ENCODE measurements at regions not wholly inside any gene's neighbourhood (a gene's known extent, or its start where the extent isn't known, plus 50 kb on each side); places are given as distances from the start of the nearest gene placed in this dataset.

DNA sequence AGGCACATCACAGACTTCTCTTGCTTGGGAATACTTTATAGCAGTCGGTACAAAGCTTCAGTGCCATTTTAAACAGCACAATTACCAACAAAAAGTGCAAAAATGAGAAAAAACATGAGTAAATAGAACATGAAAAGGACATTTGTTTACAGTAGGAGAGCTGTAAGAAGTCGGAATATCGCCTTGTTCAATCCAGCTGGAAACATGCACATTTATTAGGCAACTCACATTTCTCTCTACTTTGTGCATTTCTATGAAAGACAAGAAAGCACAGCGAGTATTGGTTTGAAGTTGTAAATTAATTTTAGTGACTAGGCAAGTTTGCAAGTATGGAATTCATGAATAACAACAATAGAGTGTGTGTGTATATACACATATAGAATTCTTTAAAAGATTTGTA lies 484.7 kb downstream of the DACH1 start:
- intact Hi-C loops (cut with micrococcal nuclease), result no loop called here

DNA sequence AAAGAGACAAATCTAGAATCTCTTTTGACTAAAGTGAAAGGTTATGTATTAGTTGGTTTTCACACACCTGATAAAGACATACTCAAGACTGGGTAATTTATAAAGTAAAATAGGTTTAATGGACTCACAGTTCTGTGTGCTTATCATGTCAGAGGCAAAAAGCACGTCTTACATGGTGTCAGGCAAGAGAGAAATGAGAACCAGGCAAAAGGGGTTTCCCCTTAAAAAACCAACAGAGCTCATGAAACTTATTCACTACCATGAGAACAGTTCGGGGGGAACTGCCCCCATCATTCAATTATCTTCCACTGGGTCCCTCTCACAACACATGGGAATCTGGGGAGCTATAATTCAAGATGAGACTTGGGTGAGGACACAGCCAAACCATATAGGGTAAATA lies 486.8 kb downstream of the DACH1 start:
- Histone ChIP-seq H3K4me3 (ENCODE audit: low read length) (no peak overlapping the region), H4K20me1 (ENCODE audit: low read length) (no peaks in the 10 kb centered on the region), H3K4me2 (ENCODE audit: low read length) (no peak overlapping the region; the same call in 1 of the 2 replicates), H3K27me3 (ENCODE audit: low read length) (no peaks in the 10 kb centered on the region), H3K9me2 (replicated peaks; ENCODE audit: low read length) (no peaks in the 10 kb centered on the region), H3F3A (ENCODE audit: low read length, unreplicated experiment) (no peaks in the 10 kb centered on the region), H3K9ac (ENCODE audit: low read length) (no peak overlapping the region), H3K27ac (ENCODE audit: low read length) (no peak overlapping the region), H2AFZ (ENCODE audit: low read length) (no peak overlapping the region), H3K79me2 (ENCODE audit: low read length) (no peaks in the 10 kb centered on the region), H3K4me1 (ENCODE audit: insufficient read depth, low read length) (peaks cover 5% of the 10 kb centered on the region; the same call in 1 of the 2 replicates), H3K9me3 (ENCODE audit: low read length) (no peaks in the 10 kb centered on the region), H3K36me3 (ENCODE audit: low read depth, low read length) (no peaks in the 10 kb centered on the region)
- TF ChIP-seq CTCF (conservative IDR thresholded peaks at IDR 0.05; ENCODE audit: low read depth, low read length), result no peak
- no peak for DNase-seq
- POLR2A ChIA-PET (ENCODE audit: unreplicated experiment), result interaction anchor here (0.5 kb wide), 1 partner anchor 773 kb away, joined by 5 read pairs; no protein-coding TSS in a partner anchor
- CTCF ChIA-PET, result no interaction called here
- intact Hi-C loops (cut with micrococcal nuclease), result no loop called here
- ATAC-seq, result no peak
- no TSS peak for BruUV-seq (replicated peaks)

More for the DNA sequence above, 484.7 kb downstream of the DACH1 start:
- Histone ChIP-seq H3K9me2 (replicated peaks; ENCODE audit: low read length) (no peaks in the 10 kb centered on the region), H2AFZ (ENCODE audit: low read length) (no peak overlapping the region), H3K4me1 (ENCODE audit: insufficient read depth, low read length) (peaks cover 5% of the 10 kb centered on the region; the same call in 1 of the 2 replicates), H3K36me3 (ENCODE audit: low read depth, low read length) (no peaks in the 10 kb centered on the region), H3K79me2 (ENCODE audit: low read length) (no peaks in the 10 kb centered on the region), H3F3A (ENCODE audit: low read length, unreplicated experiment) (no peaks in the 10 kb centered on the region), H3K9ac (ENCODE audit: low read length) (no peak overlapping the region), H3K27me3 (ENCODE audit: low read length) (no peaks in the 10 kb centered on the region), H3K9me3 (ENCODE audit: low read length) (no peaks in the 10 kb centered on the region), H4K20me1 (ENCODE audit: low read length) (no peaks in the 10 kb centered on the region), H3K27ac (ENCODE audit: low read length) (no peak overlapping the region), H3K4me2 (ENCODE audit: low read length) (no peak overlapping the region), H3K4me3 (ENCODE audit: low read length) (no peak overlapping the region)
- TF ChIP-seq EZH2 (IDR thresholded peaks at IDR 0.05; ENCODE audit: low read length, unreplicated experiment), result no peak
- TF ChIP-seq CTCF (conservative IDR thresholded peaks at IDR 0.05; ENCODE audit: low read depth, low read length), result no peak
- no peak for TF ChIP-seq EZH2phosphoT487 (IDR thresholded peaks at IDR 0.05; ENCODE audit: borderline replicate concordance, low read length)
- ChIA-PET CTCF (no interaction called here), POLR2A (ENCODE audit: unreplicated experiment) (no interaction called here)
- no peak for DNase-seq
- BruUV-seq (replicated peaks), result no TSS peak
- ATAC-seq, result no peak

DNA sequence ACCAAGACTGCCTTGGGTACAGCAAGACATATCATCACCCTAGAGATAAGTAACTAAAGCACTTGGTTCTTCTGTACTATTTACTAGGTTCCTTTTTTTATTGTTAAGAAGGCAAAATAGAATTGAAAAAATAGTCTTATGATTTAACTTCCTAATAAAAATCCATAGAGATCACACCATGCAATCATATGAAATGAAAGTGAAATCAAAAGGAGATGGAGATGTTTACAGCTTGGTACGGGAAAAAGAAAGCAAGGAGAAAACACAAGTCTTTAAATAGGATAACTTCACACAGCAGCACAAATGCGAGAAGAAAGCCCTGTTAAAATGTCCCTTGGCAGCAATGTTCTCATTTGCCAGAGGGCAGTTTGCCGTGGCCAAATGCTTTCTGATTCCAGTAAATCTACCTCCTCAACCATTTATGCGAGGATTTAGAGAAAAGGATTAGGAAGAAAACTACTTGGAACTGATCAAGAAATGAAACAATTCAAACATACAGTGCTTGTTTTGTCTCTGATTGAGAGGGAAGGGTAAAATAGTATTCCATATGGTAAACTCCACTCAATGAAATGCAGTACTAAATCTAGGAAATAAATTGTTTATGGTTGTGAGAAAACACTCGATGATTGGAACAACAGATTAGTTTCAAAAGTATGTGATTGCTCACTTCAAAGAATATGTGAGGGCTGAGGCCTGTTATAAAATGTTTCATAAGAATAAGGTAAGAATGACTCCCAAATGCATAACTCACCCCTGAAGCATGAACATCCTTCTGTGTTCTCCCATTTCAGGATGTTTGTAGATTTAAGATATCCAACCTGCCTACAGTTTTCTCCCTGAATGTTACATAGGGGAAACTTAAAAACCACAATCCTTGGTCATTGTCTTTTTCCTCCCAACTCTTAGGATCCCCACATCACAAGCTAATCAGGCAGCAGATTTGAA lies 487.8 kb downstream of the DACH1 start:
- Histone ChIP-seq H3K79me2 (ENCODE audit: low read length) (no peaks in the 10 kb centered on the region), H3F3A (ENCODE audit: low read length, unreplicated experiment) (no peaks in the 10 kb centered on the region), H3K27me3 (ENCODE audit: low read length) (no peaks in the 10 kb centered on the region), H3K9me3 (ENCODE audit: low read length) (no peaks in the 10 kb centered on the region), H3K9me2 (replicated peaks; ENCODE audit: low read length) (no peaks in the 10 kb centered on the region), H4K20me1 (ENCODE audit: low read length) (no peaks in the 10 kb centered on the region), H3K9ac (ENCODE audit: low read length) (no peak overlapping the region), H3K4me3 (ENCODE audit: low read length) (peak overlapping the region; percentile 12; the same call in 1 of the 2 replicates), H3K4me1 (ENCODE audit: insufficient read depth, low read length) (peaks cover 5% of the 10 kb centered on the region; the same call in 1 of the 2 replicates), H3K4me2 (ENCODE audit: low read length) (peak overlapping the region; percentile 38), H2AFZ (ENCODE audit: low read length) (peak overlapping the region; percentile 68), H3K36me3 (ENCODE audit: low read depth, low read length) (no peaks in the 10 kb centered on the region), H3K27ac (ENCODE audit: low read length) (no peak overlapping the region)
- intact Hi-C loops (cut with micrococcal nuclease), result no loop called here
- POLR2A ChIA-PET (ENCODE audit: unreplicated experiment), result no interaction called here
- DNase-seq (peak; percentile 38), ATAC-seq (peak; percentile 87)
- no TSS peak for BruUV-seq (replicated peaks)
- TF ChIP-seq EZH2 (IDR thresholded peaks at IDR 0.05; ENCODE audit: low read length, unreplicated experiment), result no peak
- no peak for TF ChIP-seq CTCF (conservative IDR thresholded peaks at IDR 0.05; ENCODE audit: low read depth, low read length)
- TF ChIP-seq EZH2phosphoT487 (IDR thresholded peaks at IDR 0.05; ENCODE audit: borderline replicate concordance, low read length), result no peak
- CTCF ChIA-PET, result no interaction called here
